ENCODE measurements at regions not wholly inside any gene's neighbourhood (a gene's known extent, or its start where the extent isn't known, plus 50 kb on each side); places are given as distances from the start of the nearest gene placed in this dataset.

GRCh38 chr3:66659056-66659455 lies 158.2 kb upstream of the LRIG1 start:
- Histone ChIP-seq H3K27me3 (no peaks in the 10 kb centered on the region), H3K27ac (no peak overlapping the region), H3K4me3 (no peak overlapping the region), H3K4me1 (peaks cover 0 to 8% of the 10 kb centered on the region in 2 donors), H3K9me3 (no peaks in the 10 kb centered on the region), H3K36me3 (no peaks in the 10 kb centered on the region)
- in situ Hi-C loops (cut with MboI; ENCODE audit: low sequenced_read_pairs in 4 of 4), result no loop called here
- no peak for ATAC-seq
- no peak for DNase-seq
- TF ChIP-seq, protein P1, sequence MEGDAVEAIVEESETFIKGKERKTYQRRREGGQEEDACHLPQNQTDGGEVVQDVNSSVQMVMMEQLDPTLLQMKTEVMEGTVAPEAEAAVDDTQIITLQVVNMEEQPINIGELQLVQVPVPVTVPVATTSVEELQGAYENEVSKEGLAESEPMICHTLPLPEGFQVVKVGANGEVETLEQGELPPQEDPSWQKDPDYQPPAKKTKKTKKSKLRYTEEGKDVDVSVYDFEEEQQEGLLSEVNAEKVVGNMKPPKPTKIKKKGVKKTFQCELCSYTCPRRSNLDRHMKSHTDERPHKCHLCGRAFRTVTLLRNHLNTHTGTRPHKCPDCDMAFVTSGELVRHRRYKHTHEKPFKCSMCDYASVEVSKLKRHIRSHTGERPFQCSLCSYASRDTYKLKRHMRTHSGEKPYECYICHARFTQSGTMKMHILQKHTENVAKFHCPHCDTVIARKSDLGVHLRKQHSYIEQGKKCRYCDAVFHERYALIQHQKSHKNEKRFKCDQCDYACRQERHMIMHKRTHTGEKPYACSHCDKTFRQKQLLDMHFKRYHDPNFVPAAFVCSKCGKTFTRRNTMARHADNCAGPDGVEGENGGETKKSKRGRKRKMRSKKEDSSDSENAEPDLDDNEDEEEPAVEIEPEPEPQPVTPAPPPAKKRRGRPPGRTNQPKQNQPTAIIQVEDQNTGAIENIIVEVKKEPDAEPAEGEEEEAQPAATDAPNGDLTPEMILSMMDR (IDR thresholded peaks at IDR 0.05 in 4 of 5, conservative IDR thresholded peaks at IDR 0.05 in 1 of 5), result no peak
- TF ChIP-seq POLR2A (IDR thresholded peaks at IDR 0.05), result no peak
- intact Hi-C loops (cut with DNase I; ENCODE audit: low total_unique reads), result no loop called here

GRCh38 chr3:66661628-66662027 lies 160.8 kb upstream of the LRIG1 start:
- DNase-seq, result no peak

DNA sequence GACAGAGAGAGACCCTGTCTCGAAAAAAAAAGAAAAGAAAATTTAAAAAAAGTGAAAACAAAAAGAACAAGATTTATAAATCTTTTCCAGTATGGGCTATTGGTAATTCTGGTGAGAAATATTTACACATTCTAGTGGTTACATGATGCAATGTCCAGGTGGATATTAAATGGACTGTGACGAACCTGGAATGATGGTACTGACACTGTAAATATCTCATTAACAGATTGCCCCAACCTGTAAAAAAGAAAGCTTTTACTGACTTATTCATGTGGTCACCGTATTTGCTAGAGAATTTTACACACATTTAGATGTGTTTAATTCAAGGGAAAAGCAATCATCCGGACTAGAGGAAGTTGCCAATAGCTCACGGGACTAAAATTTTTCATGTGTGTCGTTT lies 162.1 kb upstream of the LRIG1 start:
- H3K4me3 ChIP-seq, result no peak overlapping the region
- ATAC-seq, result no peak

More at GRCh38 chr3:66661628-66662027, 160.8 kb upstream of the LRIG1 start:
- H3K9me3 ChIP-seq, result no peaks in the 10 kb centered on the region
- H3K4me1 ChIP-seq, result peaks cover 11 to 13% of the 10 kb centered on the region in 2 donors
- in situ Hi-C loops (cut with MboI; ENCODE audit: low sequenced_read_pairs in 4 of 4) (no loop called here), intact Hi-C loops (cut with DNase I; ENCODE audit: low total_unique reads) (no loop called here)
- no peak for TF ChIP-seq POLR2A (IDR thresholded peaks at IDR 0.05)
- TF ChIP-seq, protein P1 (IDR thresholded peaks at IDR 0.05 in 4 of 5, conservative IDR thresholded peaks at IDR 0.05 in 1 of 5), result no peak
- no peaks in the 10 kb centered on the region for H3K36me3 ChIP-seq
- H3K27ac ChIP-seq, result no peak overlapping the region
- ATAC-seq, result no peak
- no peak overlapping the region for H3K4me3 ChIP-seq
- no peaks in the 10 kb centered on the region for H3K27me3 ChIP-seq

DNA sequence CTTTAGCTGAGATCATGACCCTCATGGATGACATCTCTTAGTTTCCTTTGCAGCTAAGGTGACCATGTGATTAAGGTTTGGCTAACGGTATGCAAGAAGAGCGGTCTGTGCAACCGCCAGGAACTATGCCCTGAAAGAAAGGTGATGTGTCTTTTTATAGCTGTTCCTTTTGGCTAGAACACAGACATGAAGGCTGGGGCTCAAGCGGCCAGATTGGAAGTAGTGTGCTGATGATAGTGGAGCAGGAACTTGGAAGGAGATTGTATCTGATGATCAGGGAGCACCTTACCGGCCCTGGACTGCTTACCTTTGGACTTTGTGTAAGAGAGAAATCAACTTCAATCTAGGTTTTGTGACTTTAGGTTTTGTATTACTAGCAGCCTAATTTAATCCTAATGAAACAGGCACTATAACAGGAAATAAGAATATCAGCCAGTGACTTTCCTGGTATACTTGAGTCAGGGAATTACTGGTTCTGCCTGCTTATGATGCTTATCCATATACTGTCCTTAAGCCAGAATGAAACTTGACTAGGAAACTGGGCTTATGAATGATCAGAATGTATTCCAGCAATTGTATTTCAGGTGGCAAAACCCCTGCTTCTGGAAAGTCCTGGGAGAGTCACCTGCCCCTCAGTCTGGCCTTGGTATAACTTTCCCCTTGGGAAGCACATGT lies 164.3 kb upstream of the LRIG1 start:
- DNase-seq (peak; percentile 53 to 76), ATAC-seq (peak; percentile 98)
- intact Hi-C loops (cut with DNase I; ENCODE audit: low total_unique reads) (loop anchor here (5.0 kb wide), 2 partner anchors 97 to 258 kb away; no protein-coding TSS in a partner anchor), in situ Hi-C loops (cut with MboI; ENCODE audit: low sequenced_read_pairs in 4 of 4) (no loop called here)
- TF ChIP-seq POLR2A (IDR thresholded peaks at IDR 0.05), result no peak
- TF ChIP-seq, protein P1 (IDR thresholded peaks at IDR 0.05 in 4 of 5, conservative IDR thresholded peaks at IDR 0.05 in 1 of 5), result no peak
- Histone ChIP-seq H3K27ac (peak overlapping the region; percentile 66 to 82 (median 72)), H3K4me1 (peaks cover 11 to 13% of the 10 kb centered on the region in 2 donors), H3K9me3 (no peaks in the 10 kb centered on the region), H3K4me3 (no peak overlapping the region), H3K27me3 (no peaks in the 10 kb centered on the region), H3K36me3 (no peaks in the 10 kb centered on the region)

More for the DNA sequence above, 162.1 kb upstream of the LRIG1 start:
- Histone ChIP-seq H3K9me3 (no peaks in the 10 kb centered on the region), H3K4me1 (peaks cover 11 to 13% of the 10 kb centered on the region in 2 donors), H3K27ac (no peak overlapping the region), H3K27me3 (no peaks in the 10 kb centered on the region), H3K36me3 (no peaks in the 10 kb centered on the region)
- no peak for DNase-seq
- intact Hi-C loops (cut with DNase I; ENCODE audit: low total_unique reads) (no loop called here), in situ Hi-C loops (cut with MboI; ENCODE audit: low sequenced_read_pairs in 4 of 4) (no loop called here)
- TF ChIP-seq, protein P1 (IDR thresholded peaks at IDR 0.05 in 4 of 5, conservative IDR thresholded peaks at IDR 0.05 in 1 of 5), result no peak
- no peak for TF ChIP-seq POLR2A (IDR thresholded peaks at IDR 0.05)

Data from gastrocnemius medialis (tissue), 4 donors.